ENCODE measurements at regions not wholly inside any gene's neighbourhood (a gene's known extent, or its start where the extent isn't known, plus 50 kb on each side); places are given as distances from the start of the nearest gene placed in this dataset.
"Not testable (repeated sequence)": the region's sequence is repeated elsewhere in the genome, so short reads cannot be mapped to it uniquely, and the experiment has no call there.

DNA sequence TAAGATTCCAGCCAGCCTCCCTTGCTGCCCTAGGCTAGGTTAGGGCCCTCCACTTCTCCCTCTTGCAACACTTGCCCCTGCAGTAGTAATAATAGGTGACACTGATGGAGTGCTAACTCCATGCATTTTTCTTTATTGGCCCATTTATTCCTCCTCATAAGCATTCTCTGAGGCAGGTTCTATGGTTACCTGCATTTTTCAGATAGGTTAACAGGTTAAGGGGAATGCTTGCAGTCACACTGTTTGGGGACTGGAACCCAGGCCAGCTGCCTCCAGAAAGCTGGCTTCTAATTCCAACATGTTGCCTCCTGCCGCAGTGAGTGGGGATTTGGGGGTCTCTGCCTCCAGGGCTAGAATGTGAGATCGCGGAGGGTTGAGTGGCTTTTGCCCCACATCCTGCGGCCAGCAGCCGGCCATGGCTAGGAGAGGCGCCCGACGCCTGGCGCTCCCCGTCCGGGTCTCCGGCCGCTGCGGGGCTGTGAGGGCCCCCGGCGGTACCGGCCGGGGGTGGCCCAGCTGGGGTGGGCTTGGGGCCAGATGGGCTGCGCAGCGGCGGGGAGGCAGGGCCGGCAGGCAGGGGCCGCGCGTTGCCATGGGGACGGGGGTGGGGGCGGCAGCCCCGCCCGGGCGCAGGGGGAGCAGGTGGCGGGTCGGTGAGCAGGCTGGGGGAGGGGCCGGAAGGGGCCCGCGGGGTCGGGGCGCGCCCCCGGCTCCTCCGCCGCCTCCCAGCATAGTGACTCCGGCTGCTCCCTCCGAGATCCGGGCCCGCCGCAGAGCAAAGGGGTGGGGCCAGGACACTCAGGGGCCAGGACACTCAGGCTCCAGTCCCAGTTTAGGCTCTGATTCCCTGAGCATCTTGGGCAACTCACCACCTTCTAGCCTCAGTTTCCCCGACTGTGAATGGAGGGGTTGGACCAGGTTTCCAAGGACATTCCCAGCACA, 68.4 kb upstream of the SSBP3 start:
- peak; percentile 76 for DNase-seq (ENCODE audit: low spot score)

DNA sequence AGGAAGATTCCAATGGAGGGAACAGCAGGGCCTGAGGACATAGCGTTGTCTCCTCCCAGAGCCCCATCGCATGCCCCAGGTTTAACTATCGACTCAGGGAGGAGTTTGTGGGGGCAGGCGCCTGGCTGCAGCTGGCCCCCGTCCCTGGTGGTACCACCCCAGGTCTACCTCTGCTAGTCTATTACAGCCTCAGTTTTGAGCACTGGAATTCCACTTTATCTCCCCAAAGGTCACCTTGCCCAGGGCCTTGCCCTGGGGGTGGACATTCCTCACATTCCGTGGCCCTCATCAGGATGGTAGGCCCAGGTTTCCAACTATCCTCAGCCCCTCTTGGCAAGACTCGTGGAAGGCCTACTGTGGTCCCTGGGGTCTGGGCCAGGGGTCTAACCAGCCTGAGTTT, 65.4 kb upstream of the SSBP3 start:
- DNase-seq (ENCODE audit: low spot score): no peak

DNA sequence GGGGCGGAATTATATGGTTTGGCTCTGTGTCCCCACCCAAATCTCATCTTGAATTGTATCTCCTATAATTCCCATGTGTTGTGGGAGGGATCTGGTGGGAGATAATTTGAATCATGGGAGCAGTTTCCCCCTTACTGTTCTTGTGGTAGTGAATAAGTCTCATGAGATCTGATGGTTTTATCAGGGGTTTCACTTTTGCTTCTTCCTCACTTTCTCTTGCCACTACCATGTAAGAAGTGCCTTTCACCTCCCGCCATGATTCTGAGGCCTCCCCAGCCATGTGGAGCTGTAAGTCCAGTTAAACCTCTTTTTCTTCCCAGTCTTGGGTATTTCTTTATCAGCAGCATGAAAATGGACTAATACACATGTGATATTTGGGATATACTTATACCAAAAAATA, 63.2 kb upstream of the SSBP3 start:
- DNase-seq (ENCODE audit: low spot score): not testable (repeated sequence)

DNA sequence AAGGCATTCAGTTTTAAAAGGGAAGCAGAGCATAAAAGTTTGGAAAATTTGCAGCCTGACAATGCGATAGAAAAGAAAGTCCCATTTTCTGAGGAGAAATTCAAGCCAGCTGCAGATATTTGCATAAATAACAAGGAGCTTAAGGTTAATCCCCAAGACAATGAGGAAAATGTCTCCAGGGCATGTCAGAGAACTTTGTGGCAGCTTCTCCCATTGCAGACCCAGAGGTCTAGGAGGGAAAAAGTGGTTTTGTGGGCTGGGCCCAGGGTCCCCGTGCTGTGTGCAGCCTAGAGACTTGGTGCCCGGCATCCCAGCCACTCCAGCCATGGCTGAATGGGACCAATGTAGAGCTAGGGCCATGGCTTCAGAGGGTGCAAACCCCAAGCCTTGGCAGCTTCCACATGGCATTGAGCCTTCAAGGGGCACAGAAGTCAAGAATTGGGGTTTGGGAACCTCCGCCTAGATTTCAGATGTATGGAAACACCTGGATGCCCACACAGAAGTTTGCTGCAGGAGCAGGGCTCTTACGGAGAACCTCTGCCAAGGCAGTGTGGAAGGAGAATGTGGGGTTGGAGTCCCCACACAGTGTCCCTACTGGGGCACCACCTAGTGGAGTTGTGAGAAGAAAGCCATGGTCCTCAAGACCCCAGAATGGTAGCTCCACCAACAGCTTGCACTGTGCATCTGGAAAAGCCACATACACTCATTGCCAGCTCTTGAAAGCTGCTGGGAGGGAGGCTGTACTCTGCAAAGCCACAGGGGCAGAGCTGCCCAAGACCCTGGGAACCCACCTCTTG, 62.3 kb upstream of the SSBP3 start:
- DNase-seq (ENCODE audit: low spot score): not testable (repeated sequence)

DNA sequence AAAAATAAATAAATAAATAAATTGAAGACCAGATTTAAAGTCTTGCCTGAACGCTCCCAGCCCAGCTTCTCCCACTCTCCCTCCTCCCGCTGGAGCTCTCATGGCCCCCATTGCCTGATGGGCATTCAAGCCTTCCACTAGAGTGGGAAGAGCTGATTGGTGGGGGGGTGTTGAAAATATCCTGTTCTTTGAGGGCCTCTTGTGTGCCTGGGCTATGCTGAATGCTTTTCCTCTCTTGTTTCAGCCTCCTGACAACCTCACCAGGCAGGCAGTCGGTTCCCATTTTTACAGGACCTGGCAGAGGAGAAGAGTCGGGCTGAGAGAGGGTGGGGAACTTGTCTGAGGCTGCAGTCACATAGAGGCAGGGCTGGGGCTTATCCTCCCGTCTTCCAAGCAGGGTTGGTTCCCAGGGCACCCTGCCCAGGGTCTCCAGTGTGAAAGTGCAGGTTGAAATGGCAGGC, 59.2 kb upstream of the SSBP3 start:
- DNase-seq (ENCODE audit: low spot score): peak; percentile 68

DNA sequence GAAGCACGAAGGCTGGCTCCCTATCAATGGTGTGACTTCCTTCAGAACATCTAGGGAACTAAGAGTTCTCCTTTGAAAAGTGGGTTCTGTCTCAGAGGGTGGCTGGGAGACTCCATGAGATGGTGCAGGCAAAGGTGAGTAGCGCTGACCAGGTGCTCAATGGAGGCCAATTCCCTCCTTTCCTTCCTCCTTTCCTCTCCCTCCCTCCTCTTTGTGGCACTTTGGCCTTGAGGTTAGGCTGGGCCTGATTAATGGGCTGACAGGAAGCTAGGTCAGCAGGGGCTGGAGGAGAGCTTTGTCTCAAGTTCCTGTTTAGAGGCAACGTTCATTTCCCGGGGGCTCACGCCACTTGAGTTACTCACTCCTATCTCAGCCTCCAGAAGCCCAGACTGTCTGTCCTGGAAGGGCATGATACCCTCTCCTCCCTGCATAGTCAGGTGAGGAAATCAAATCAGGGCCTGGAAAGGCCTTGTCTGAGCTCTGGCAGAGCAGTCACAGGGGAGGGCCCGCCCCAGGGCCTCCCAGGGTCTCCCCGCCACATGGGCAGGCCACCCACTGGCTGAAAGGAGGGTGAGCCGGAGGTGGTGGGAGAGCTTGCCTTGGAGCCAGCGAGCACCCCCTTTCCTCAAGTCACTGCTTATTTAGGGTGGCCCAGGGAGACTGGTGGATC, 58.4 kb upstream of the SSBP3 start:
- peak; percentile 62 for DNase-seq (ENCODE audit: low spot score)

DNA sequence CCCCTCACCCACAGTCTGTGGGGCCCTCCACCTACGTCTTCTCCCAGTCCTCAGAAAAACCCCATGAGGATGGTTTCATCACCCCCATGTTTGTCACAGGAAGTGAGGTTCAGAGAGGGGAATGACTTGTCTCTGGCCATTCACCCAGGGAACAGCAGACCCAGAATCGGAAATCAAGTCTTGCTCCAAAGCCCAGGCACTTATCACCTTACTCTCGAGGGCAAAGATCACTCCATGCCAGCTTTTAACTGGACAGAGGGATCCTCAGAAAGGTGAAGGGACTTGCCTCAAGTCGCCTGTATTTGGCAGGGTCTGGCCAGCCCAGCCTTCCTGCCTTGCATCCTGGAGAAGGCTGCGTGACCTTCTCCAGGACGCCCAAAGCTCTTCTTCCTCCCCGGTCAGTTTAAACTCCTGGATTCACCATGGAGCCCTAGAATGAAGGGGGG, 57.9 kb upstream of the SSBP3 start:
- peak; percentile 48 for DNase-seq (ENCODE audit: low spot score)

DNA sequence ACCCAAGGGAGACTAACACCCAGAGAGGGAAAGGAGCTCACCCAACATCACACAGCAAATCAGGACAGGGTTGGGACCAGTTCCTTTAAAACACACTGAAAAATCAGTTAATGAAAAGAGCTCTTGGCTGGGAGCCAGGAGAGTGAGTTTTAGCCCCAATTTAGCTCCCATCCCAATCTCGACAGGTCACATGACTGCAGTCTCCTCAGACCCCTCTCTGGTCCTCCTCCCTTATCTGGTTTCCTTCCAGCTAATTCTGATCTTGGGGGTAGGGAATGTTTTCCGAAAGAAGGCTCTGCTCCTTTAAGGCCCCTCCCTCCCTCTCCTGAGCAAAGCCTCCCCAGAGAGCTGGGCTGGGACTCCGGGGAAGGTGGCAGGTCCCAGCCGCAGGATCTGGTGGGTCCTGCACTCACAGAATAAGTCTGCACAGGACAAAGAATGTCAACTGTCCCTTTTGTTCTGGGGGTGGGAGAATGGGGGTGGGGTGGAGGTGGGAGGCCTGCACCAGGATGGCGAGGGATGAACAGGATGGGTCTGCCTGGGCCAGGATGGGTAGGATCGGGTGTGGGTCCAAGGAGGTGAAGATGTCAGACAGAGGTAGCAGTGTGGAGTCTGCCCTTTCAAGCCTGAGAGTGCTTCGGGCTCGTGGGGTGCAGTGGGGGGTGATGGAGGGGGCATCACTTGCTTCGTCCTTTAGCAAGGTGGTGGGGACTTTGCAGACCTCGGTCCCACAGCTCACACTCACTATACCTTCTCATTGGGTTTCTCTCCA, 57.3 kb upstream of the SSBP3 start:
- DNase-seq (ENCODE audit: low spot score): peak; percentile 59

DNA sequence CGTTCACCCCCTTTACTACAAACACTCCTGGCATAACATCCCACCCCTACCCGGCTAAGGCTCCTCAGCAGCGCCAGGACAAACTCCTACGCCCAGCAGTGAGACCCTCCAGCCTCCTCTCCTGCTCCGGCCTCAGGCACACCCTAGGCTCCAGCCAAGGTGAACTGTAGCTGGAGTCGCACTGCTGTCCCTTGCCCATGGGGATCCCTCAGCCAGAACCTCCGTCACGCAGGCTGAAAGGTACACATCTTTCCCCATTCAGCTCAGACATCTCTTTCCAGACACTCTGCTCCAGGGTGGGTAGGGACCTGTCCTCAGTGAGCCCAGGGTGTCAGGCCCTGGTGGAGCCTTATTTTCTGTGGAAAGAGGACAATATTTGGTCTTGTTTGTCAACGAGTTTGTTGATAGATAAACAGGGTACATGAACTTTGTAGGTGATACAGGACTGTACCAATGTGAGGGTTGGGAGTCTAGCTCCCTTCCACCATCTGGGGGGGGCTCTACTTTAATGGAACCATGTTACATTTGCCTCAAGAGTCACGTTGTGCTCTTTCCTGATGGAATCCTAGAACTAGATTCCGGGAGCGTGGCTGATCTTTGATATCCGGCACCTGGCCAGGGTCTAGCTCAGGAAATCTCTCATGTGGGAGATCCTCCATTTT, 56.5 kb upstream of the SSBP3 start:
- no peak for DNase-seq (ENCODE audit: low spot score)

DNA sequence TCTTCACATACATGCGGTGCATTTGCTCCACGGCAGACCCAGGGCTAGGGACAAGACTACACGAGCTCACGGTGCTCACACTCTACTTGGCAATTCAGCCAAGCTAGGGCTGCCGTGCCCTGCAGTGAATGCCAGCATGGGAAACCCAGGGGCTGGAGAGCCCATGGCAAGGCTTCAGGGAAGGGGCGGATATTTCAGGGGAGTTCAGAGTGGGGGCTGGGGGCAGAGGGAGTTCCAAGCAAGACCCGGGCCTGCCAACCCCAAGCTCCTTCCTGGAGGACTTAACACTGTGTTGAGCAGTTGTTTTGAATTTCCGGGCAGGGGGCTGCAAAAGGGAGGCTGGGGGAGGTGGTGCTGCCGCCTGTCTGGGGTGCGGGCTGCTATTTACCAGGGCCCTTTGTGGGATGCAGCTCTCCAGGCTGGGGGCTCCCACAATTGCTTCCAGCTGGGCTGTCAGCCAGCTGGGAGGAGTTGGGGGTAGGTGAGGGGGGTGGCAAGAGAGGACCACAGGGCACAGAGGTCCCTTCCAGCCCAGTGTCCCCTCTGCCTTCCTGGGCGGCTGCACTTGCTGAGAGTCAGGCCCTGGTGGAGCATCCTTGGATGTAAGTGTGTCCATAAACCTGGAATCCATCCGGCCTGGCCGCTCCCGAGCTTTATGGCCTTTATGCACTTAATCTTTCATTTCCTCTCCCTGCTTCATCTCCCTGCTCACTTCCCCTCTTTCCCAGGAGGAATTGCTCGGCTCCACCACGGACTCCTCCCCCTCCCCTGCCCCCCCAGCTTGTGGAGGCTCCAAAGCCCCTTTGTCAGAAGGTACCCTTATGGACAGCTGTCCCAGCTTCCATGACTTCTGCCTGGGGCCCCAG, 55.8 kb upstream of the SSBP3 start:
- no peak for DNase-seq (ENCODE audit: low spot score)

DNA sequence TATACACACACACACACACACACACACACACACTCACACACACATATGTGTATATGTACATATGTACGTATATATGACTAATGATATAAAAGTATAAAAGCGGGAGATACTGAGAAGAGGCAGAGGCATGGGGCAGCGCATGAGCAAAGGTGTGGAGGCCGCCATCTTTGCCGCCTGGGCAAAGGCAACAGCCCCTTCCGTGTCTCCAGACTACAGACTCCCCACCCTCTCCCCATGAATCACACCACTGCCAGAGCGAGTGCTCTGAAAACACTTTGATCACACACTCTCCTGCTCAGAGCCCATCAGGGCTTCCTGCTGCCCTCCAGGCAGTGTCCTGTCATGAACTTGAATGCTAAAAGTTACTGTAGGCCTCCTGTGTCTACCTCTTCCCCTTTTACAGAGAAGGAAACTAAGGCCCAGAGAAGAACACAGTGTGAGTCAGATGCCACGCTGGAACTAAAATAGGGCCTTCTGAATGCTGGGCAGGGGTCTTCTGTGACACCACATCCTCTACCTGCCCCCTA, 54.7 kb upstream of the SSBP3 start:
- DNase-seq (ENCODE audit: low spot score): no peak

DNA sequence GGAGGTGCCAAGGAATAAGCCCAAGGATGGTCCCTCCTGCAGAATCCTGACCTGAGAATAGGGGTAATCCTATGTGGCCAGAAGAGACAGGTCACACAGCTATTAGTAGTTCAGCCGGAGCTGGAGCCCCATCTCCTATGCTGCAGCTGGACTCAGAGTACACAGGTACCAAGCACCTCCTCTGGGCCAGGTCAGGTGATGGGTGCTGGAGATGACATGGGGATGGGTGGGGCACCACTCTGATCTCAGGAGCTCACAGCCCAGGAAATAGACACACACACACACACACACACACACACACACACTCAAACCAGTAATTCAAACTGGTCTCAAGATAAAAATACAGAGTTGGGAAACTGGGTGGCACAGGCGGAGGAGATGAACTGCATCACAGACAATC, 54.2 kb upstream of the SSBP3 start:
- no peak for DNase-seq (ENCODE audit: low spot score)

DNA sequence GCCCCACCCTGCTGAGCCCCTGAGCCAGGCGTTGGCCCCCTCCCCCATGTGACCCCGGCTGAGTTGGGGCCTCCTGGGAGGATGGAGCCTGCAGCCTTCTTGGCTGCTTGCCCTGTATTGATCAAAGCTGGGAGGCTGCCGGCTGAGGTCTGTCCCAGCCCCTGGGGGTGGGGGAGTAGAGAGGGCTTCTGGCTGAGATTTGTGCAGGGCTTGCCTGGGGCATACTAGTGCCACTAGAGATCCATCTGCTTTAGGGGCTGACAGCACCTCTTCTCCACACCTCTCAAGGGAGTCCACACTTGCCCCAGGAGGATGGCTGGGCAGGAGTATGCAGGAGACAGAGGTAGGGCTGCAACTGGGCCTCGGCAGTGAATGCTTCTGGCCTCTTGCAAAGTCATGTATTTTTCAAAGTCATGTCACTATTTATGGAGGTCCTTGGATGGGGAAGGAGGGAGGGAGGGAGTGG, 53.6 kb upstream of the SSBP3 start:
- no peak for DNase-seq (ENCODE audit: low spot score)

DNA sequence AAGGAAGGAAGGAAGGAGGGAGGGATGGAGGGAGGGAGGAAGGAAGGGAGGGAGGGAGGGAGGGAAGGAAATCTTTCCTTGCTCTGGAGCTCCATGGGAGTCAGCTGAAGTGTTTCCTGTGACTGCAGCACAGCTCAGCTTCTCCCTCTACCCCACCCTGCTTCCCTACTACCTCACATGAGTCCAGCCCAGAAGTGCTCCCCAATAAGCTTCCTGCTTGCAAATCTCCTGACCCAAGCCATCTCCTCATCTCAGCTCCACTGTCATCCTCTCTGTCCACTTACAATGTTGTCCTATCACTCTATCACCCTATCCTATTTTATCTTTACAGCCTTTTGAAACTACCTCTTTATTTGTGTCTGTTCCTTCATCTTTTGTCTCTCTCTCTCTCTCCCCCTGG, 52.9 kb upstream of the SSBP3 start:
- DNase-seq (ENCODE audit: low spot score): no peak

DNA sequence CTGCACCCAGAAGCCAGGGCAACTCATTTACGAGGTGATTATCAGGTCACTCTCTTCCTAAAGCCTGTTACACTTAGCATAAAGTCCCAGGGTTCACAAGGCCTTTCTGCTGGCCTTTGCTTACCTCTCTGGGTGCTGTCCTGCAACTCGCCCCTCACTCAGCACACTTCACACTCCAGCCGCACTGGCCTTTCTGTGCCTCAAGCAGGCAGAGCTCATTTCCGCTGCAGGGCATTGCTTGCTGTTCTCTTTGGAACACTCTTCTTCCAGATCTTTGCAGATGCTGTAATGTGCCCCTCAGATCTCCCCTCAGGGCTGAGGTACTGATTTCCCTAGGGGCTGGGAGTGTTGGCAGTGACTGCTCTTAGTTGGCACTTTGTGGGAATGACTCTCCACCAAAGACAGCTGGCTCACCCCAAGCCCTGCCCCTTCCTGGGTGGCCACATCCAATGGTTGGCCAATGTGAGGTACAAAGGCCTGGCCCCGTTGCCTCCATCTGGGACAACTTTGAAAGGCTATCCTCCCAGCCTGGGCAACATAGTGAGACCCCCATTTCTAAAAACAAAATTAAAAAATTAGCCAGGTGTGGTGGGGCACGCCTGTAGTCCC, 50.8 kb upstream of the SSBP3 start:
- DNase-seq (ENCODE audit: low spot score): no peak

DNA sequence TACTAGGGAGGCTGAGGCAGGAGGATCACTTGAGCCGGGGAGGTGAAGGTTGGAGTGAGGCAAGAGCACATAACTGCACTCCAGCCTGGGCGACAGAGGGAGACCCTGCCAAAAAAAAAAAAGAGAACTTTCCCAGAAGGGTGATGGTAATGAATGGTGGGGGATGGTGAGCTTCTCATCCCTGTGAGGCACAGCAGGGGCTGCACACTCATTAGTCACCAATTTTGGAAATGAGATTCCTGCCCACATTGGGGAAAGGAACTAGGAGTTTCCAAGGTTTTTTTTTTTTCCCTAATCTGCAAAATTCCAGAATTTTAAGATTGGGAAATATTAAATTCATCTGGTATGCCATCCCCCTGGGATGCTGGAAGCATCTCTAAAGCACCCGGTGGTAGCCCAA, 50.2 kb upstream of the SSBP3 start:
- DNase-seq (ENCODE audit: low spot score): no peak
